ENCODE measurements at regions not wholly inside any gene's neighbourhood (a gene's known extent, or its start where the extent isn't known, plus 50 kb on each side); places are given as distances from the start of the nearest gene placed in this dataset.
A peak's percentile ranks its signal among the peaks of the same experiment; 100 is the strongest.

DNA sequence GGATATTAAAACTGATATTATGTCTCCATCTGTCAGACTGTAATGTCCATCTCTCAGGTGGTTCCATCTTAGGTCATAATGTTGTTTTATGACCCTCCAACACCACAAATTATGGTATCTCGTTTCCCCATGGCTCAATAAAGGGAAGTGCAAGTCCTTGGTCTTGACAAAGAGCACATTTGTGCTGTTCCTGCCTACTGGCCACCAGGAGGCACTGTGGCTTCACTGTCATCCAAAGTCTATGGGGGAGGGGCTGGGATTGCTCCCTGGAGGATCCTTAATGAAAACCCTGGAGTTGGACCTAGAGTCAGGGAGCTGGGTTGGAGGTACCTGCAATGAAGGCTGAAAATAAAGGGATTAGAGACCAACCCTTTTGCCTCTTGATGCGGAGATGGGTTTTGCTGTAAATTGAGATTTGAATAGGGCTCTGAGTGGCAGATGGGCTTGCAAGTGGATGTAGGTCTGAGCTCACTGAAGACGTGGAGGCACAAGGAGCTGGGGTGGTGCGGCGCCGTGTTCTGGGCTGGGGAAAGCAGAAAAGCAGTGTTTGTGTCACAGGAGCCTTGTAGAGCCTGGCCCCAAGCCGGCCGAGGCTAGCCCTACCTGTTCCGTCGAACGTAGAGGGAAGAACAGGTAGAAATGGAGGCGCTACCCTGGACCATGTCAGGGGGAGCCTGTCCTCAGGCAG lies 180.5 kb upstream of the PRSS58 start:
- no peak for TF ChIP-seq POLR2A (IDR thresholded peaks at IDR 0.05)
- TF ChIP-seq, protein P1, sequence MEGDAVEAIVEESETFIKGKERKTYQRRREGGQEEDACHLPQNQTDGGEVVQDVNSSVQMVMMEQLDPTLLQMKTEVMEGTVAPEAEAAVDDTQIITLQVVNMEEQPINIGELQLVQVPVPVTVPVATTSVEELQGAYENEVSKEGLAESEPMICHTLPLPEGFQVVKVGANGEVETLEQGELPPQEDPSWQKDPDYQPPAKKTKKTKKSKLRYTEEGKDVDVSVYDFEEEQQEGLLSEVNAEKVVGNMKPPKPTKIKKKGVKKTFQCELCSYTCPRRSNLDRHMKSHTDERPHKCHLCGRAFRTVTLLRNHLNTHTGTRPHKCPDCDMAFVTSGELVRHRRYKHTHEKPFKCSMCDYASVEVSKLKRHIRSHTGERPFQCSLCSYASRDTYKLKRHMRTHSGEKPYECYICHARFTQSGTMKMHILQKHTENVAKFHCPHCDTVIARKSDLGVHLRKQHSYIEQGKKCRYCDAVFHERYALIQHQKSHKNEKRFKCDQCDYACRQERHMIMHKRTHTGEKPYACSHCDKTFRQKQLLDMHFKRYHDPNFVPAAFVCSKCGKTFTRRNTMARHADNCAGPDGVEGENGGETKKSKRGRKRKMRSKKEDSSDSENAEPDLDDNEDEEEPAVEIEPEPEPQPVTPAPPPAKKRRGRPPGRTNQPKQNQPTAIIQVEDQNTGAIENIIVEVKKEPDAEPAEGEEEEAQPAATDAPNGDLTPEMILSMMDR (IDR thresholded peaks at IDR 0.05): peak in 1 of 5 experiments; percentile 32
- TF ChIP-seq EP300 (IDR thresholded peaks at IDR 0.05): no peak

All from tibial nerve (tissue), 4 donors.